Astrocyte (in vitro differentiated cells and primary cell): ENCODE measurements at regions not wholly inside any gene's neighbourhood (a gene's known extent, or its start where the extent isn't known, plus 50 kb on each side); places are given as distances from the start of the nearest gene placed in this dataset.

Experiments used
- DNase-seq: peaks from one replicate; pipeline ENCODE4 v3.0.0-alpha.2; 2010; ENCODE audit warnings: low read depth
- FAIRE-seq: peaks from 2 replicates; lab custom pipeline; 2011; peaks lifted over from hg19 to GRCh38; lab: Jason Lieb, UNC
- H2AFZ ChIP-seq: 2 replicates; pipeline ENCODE4 v1.6.0; 2012; ENCODE audit warnings: low read depth, low read length, inconsistent platforms
- H3K27ac ChIP-seq: 2 replicates; pipeline ENCODE4 v1.5.1; 2011; ENCODE audit warnings: low read depth, low read length, inconsistent platforms
- H3K27me3 ChIP-seq: 2 replicates; pipeline ENCODE4 v1.6.0; 2011; ENCODE audit warnings: low read length, inconsistent platforms; ENCODE audit not compliant: insufficient read depth
- H3K36me3 ChIP-seq: 2 replicates; pipeline ENCODE4 v1.5.1; 2011; ENCODE audit warnings: low read length, inconsistent platforms; ENCODE audit not compliant: insufficient read depth
- H3K4me1 ChIP-seq: 2 replicates; pipeline ENCODE4 v1.5.1; 2011; ENCODE audit warnings: low read length, inconsistent platforms; ENCODE audit not compliant: insufficient read depth
- H3K4me2 ChIP-seq: 2 replicates; pipeline ENCODE4 v1.6.0; 2012; ENCODE audit warnings: low read length, inconsistent platforms
- H3K4me3 ChIP-seq: 2 replicates; pipeline ENCODE4 v1.5.1; 2011; ENCODE audit warnings: low read depth, mild to moderate bottlenecking, low read length, inconsistent platforms; ENCODE audit not compliant: insufficient read depth
- H3K79me2 ChIP-seq: 2 replicates; pipeline ENCODE4 v1.6.0; 2012; ENCODE audit warnings: mild to moderate bottlenecking, low read length, inconsistent platforms; ENCODE audit not compliant: insufficient read depth
- H3K9ac ChIP-seq: 2 replicates; pipeline ENCODE4 v1.6.0; 2012; ENCODE audit warnings: mild to moderate bottlenecking, low read length, inconsistent platforms
- H3K9me3 ChIP-seq: 2 replicates; pipeline ENCODE4 v1.5.1; 2012; ENCODE audit warnings: low read depth, mild to moderate bottlenecking, low read length, inconsistent platforms; ENCODE audit not compliant: insufficient read depth
- H4K20me1 ChIP-seq: 2 replicates; pipeline ENCODE4 v1.6.0; 2012; ENCODE audit warnings: low read length, inconsistent platforms; ENCODE audit not compliant: insufficient read depth
- H3K27ac Mint-ChIP-seq: one replicate; pipeline ENCODE4 v1.8.0; 2021; ENCODE audit warnings: mild to moderate bottlenecking, mixed read lengths; ENCODE audit not compliant: unreplicated experiment
- H3K27me3 Mint-ChIP-seq: one replicate; pipeline ENCODE4 v1.8.0; 2021; ENCODE audit warnings: low read depth, mixed read lengths; ENCODE audit not compliant: unreplicated experiment
- H3K36me3 Mint-ChIP-seq: one replicate; pipeline ENCODE4 v1.8.0; 2021; ENCODE audit warnings: low read depth, mixed read lengths; ENCODE audit not compliant: unreplicated experiment
- H3K4me1 Mint-ChIP-seq: one replicate; pipeline ENCODE4 v1.8.0; 2021; ENCODE audit warnings: low read depth, mixed read lengths; ENCODE audit not compliant: unreplicated experiment
- H3K4me3 Mint-ChIP-seq: one replicate; pipeline ENCODE4 v1.8.0; 2021; ENCODE audit warnings: mild to moderate bottlenecking, moderate library complexity, mixed read lengths; ENCODE audit not compliant: unreplicated experiment
- H3K9me3 Mint-ChIP-seq: one replicate; pipeline ENCODE4 v1.8.0; 2021; ENCODE audit warnings: mild to moderate bottlenecking, mixed read lengths; ENCODE audit not compliant: unreplicated experiment
- CTCF ChIP-seq: IDR thresholded peaks from 2 replicates; pipeline ENCODE4 v1.5.1; 2011; ENCODE audit warnings: low read depth, mild to moderate bottlenecking, inconsistent platforms, low read length, moderate library complexity; ENCODE audit not compliant: insufficient read depth
- EZH2 ChIP-seq: IDR thresholded peaks from 2 replicates; pipeline ENCODE4 v1.6.1; 2012; ENCODE audit warnings: mild to moderate bottlenecking, low read length, inconsistent platforms; ENCODE audit not compliant: insufficient read depth

- Histone ChIP-seq H3K9ac (no peak overlapping the region), H3K4me3 (no peak overlapping the region), H3K79me2 (no peaks in the 10 kb centered on the region), H3K4me1 (no peaks in the 10 kb centered on the region), H3K27ac (no peak overlapping the region), H3K27me3 (no peaks in the 10 kb centered on the region), H3K36me3 (no peaks in the 10 kb centered on the region), H3K9me3 (no peaks in the 10 kb centered on the region), H2AFZ (no peak overlapping the region), H4K20me1 (no peaks in the 10 kb centered on the region), H3K4me2 (no peak overlapping the region)
- H3K27me3 Mint-ChIP-seq: no peaks in the 10 kb centered on the region
- H3K36me3 Mint-ChIP-seq: no peaks in the 10 kb centered on the region
- no peak overlapping the region for H3K27ac Mint-ChIP-seq
- no peak for FAIRE-seq
- H3K4me3 Mint-ChIP-seq: no peak overlapping the region
- no peak for TF ChIP-seq EZH2
- no peak for TF ChIP-seq CTCF
- no peaks in the 10 kb centered on the region for H3K4me1 Mint-ChIP-seq
- DNase-seq: no peak
- H3K9me3 Mint-ChIP-seq: no peaks in the 10 kb centered on the region
These were observed 474.7 kb downstream of the TLE4 start for GRCh38 chr9:80046481-80046880.

- H3K4me2 ChIP-seq: no peak overlapping the region
- Mint-ChIP-seq H3K9me3 (peaks cover 2% of the 10 kb centered on the region), H3K27ac (no peak overlapping the region), H3K4me3 (no peak overlapping the region), H3K27me3 (no peaks in the 10 kb centered on the region), H3K36me3 (no peaks in the 10 kb centered on the region), H3K4me1 (no peaks in the 10 kb centered on the region)
- FAIRE-seq: no peak
- DNase-seq: no peak
- H4K20me1 ChIP-seq: no peaks in the 10 kb centered on the region
- no peaks in the 10 kb centered on the region for H3K27me3 ChIP-seq
- H3K79me2 ChIP-seq: no peaks in the 10 kb centered on the region
- no peaks in the 10 kb centered on the region for H3K9me3 ChIP-seq
- H3K4me1 ChIP-seq: no peaks in the 10 kb centered on the region
- no peak overlapping the region for H2AFZ ChIP-seq
- no peaks in the 10 kb centered on the region for H3K36me3 ChIP-seq
- H3K4me3 ChIP-seq: no peak overlapping the region
- TF ChIP-seq CTCF: no peak
- no peak for TF ChIP-seq EZH2
- H3K27ac ChIP-seq: no peak overlapping the region
- H3K9ac ChIP-seq: no peak overlapping the region
These were observed 470.1 kb downstream of the TLE4 start for GRCh38 chr9:80041821-80042220.

- Histone ChIP-seq H3K4me1 (no peaks in the 10 kb centered on the region), H2AFZ (no peak overlapping the region), H3K9ac (no peak overlapping the region), H3K4me2 (no peak overlapping the region), H3K27ac (no peak overlapping the region), H3K9me3 (no peaks in the 10 kb centered on the region), H3K4me3 (no peak overlapping the region), H3K27me3 (no peaks in the 10 kb centered on the region), H3K36me3 (no peaks in the 10 kb centered on the region), H3K79me2 (no peaks in the 10 kb centered on the region), H4K20me1 (no peaks in the 10 kb centered on the region)
- no peaks in the 10 kb centered on the region for H3K36me3 Mint-ChIP-seq
- H3K9me3 Mint-ChIP-seq: peaks cover 2% of the 10 kb centered on the region
- TF ChIP-seq CTCF (no peak), EZH2 (no peak)
- H3K4me1 Mint-ChIP-seq: no peaks in the 10 kb centered on the region
- FAIRE-seq (no peak), DNase-seq (no peak)
- no peaks in the 10 kb centered on the region for H3K27me3 Mint-ChIP-seq
- no peak overlapping the region for H3K27ac Mint-ChIP-seq
- no peak overlapping the region for H3K4me3 Mint-ChIP-seq
These were observed 468.7 kb downstream of the TLE4 start for GRCh38 chr9:80040457-80040856.
